Cardiac fibroblast (primary cell): ENCODE measurements at regions not wholly inside any gene's neighbourhood (a gene's known extent, or its start where the extent isn't known, plus 50 kb on each side); places are given as distances from the start of the nearest gene placed in this dataset.

ENCODE experiments used
- DNase-seq, 2 donors: peaks; one replicate each; pipeline versions ENCODE4 v3.0.0 to v3.0.0-alpha.2; 2010; ENCODE audit warnings: low read depth in 2 of 2
- H3K4me3 ChIP-seq, 2 donors: replicated peaks in 1 of 2; 1 replicate in 1 of 2; 2 replicates in 1 of 2; pipeline ENCODE4 v1.5.1; 2011; ENCODE audit warnings: low read depth in 2 of 2, low read length in 2 of 2, mild to moderate bottlenecking in 2 of 2, moderate library complexity in 1 of 2
- TF ChIP-seq, protein P1 (sequence below): IDR thresholded peaks from one replicate; pipeline ENCODE4 v1.5.1; 2011; ENCODE audit warnings: low read depth, mild to moderate bottlenecking, low read length, inconsistent platforms

GRCh38 chr20:20989081-20989480 lies 117.1 kb downstream of the LINC00237 start:
- no peak overlapping the region for H3K4me3 ChIP-seq
- no peak for DNase-seq
- TF ChIP-seq, protein P1, sequence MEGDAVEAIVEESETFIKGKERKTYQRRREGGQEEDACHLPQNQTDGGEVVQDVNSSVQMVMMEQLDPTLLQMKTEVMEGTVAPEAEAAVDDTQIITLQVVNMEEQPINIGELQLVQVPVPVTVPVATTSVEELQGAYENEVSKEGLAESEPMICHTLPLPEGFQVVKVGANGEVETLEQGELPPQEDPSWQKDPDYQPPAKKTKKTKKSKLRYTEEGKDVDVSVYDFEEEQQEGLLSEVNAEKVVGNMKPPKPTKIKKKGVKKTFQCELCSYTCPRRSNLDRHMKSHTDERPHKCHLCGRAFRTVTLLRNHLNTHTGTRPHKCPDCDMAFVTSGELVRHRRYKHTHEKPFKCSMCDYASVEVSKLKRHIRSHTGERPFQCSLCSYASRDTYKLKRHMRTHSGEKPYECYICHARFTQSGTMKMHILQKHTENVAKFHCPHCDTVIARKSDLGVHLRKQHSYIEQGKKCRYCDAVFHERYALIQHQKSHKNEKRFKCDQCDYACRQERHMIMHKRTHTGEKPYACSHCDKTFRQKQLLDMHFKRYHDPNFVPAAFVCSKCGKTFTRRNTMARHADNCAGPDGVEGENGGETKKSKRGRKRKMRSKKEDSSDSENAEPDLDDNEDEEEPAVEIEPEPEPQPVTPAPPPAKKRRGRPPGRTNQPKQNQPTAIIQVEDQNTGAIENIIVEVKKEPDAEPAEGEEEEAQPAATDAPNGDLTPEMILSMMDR = no peak

DNA sequence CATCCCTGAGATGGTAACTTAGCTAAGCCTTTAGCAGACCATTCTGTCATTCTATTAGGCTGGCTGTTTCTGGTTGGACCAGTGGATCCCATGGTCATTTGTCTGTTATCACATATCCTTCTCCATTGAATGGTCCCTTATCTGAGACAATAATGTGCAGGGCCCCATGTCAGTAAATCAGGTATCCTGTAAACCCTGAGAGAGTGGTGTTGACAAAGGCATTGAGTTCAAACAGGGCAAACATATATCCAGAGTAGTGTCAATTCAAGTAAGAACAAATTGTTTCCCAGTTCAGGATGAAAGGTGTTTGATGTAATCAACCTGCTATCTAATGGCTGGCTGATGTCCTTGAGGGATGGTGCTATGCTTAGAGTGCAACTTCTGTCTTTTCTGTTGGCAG lies 126.2 kb downstream of the LINC00237 start:
- no peak for DNase-seq
- TF ChIP-seq, protein P1 = no peak
- no peak overlapping the region for H3K4me3 ChIP-seq

GRCh38 chr20:20977786-20978185 lies 128.4 kb downstream of the LINC00237 start:
- H3K4me3 ChIP-seq = no peak overlapping the region
- no peak for DNase-seq
- TF ChIP-seq, protein P1 = no peak

GRCh38 chr20:20972490-20972889 lies 133.7 kb downstream of the LINC00237 start:
- H3K4me3 ChIP-seq = no peak overlapping the region
- no peak for DNase-seq
- TF ChIP-seq, protein P1 = no peak

GRCh38 chr20:20971810-20972209 lies 134.3 kb downstream of the LINC00237 start:
- TF ChIP-seq, protein P1 = no peak
- no peak for DNase-seq
- H3K4me3 ChIP-seq = no peak overlapping the region

- DNase-seq = no peak
- TF ChIP-seq, protein P1 = no peak
Measured at GRCh38 chr20:20970841-20971240, 135.3 kb downstream of the LINC00237 start.

DNA sequence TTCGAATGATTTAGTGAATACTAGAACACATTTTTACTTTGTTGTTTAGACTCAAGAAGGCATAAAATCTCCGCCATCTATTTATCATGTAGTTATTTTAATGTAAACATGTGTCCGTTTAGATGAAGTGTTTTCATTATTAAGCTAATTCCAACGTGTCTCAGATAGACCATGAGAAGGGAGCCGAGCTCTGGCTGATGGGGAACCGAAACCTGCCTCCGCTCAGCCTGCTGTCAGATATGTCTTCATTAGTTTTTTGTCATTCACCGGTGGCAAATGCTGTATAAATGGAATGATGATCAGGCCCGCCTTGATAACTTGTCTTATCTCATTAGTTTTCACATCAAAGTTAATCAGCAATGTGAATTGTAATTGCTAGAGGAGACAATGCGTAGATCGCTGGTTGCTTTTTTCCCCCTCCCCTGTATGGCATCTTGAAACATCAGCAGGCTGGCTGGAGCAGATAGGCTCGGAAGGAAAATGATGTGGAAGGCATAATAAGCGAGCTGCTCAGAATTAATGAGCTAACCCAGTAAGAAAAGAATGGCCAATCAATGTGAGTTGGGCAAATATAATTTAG lies 136.4 kb downstream of the LINC00237 start:
- H3K4me3 ChIP-seq = no peak overlapping the region
- DNase-seq = no peak
- TF ChIP-seq, protein P1 = no peak

More at GRCh38 chr20:20970841-20971240, 135.3 kb downstream of the LINC00237 start:
- H3K4me3 ChIP-seq = no peak overlapping the region
